Colonic mucosa (tissue), 4 donors: ENCODE measurements at regions not wholly inside any gene's neighbourhood (a gene's known extent, or its start where the extent isn't known, plus 50 kb on each side); places are given as distances from the start of the nearest gene placed in this dataset.
A peak's percentile ranks its signal among the peaks of the same experiment; 100 is the strongest.

Experiments
- DNase-seq: peaks from one replicate; pipeline ENCODE4 v3.0.0-alpha.2; 2020
- H3K27ac ChIP-seq: fragments of 200-600 bp; one replicate; pipeline ENCODE4 v1.8.0; 2021
- H3K27me3 ChIP-seq: fragments of 200-600 bp; one replicate; pipeline ENCODE4 v1.8.0; 2021
- H3K36me3 ChIP-seq: fragments of 200-600 bp; one replicate; pipeline ENCODE4 v1.8.0; 2021
- H3K4me1 ChIP-seq: fragments of 200-600 bp; one replicate; pipeline ENCODE4 v1.8.0; 2021; ENCODE audit warnings: mild to moderate bottlenecking
- H3K4me3 ChIP-seq: fragments of 200-600 bp; one replicate; pipeline ENCODE4 v1.8.0; 2021
- H3K9ac ChIP-seq, 2 donors: one replicate each; pipeline ENCODE4 v1.7.0; 2013; ENCODE audit warnings: control low read depth in 2 of 2, low read depth in 2 of 2, low read length in 2 of 2
- H3K9me3 ChIP-seq: fragments of 200-600 bp; one replicate; pipeline ENCODE4 v1.8.0; 2021
- intact Hi-C: fragments of 100-400 bp; cut with DNase I; formaldehyde crosslinking; loops from one replicate; pipeline ENCODE4 v1.14.1; 2022
- TF ChIP-seq, protein P1 (sequence below): fragments of 200-600 bp; IDR thresholded peaks from one replicate; pipeline ENCODE4 v1.8.0; 2022; ENCODE audit warnings: antibody characterized with exemption, mild to moderate bottlenecking
- donor health status: healthy.
- donor health status: DM: no; HTN: no; CAD: no.
- donor health status: DM: no; HTN: no; CAD: no.

DNA sequence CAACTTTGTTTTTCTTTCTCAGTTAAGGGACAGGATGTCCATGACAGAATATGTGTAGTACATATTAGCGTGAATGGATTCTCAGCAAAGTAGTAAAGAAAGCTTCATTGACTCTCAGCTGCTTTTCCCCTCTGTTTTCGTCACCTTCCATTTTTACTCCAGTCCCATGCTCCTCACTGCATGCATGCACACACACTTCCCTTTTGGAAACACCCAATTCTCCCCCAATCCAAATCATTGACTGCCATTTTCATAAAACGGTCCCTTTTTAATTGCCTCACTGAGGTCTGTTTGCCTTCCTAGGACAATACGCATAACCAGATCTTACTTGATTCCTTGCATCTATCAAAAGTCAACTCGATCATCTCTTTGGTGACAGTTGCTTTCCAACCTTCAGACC is 287.5 kb upstream of the PARD3B start:
- Histone ChIP-seq H3K9ac (no peak overlapping the region), H3K36me3 (no peaks in the 10 kb centered on the region), H3K9me3 (no peaks in the 10 kb centered on the region), H3K4me1 (no peaks in the 10 kb centered on the region), H3K27ac (no peak overlapping the region), H3K27me3 (no peaks in the 10 kb centered on the region), H3K4me3 (no peak overlapping the region)
- DNase-seq = no peak
- intact Hi-C loops = loop anchor here (5.0 kb wide), 1 partner anchor 435 kb away; no protein-coding TSS in a partner anchor
- TF ChIP-seq, protein P1, sequence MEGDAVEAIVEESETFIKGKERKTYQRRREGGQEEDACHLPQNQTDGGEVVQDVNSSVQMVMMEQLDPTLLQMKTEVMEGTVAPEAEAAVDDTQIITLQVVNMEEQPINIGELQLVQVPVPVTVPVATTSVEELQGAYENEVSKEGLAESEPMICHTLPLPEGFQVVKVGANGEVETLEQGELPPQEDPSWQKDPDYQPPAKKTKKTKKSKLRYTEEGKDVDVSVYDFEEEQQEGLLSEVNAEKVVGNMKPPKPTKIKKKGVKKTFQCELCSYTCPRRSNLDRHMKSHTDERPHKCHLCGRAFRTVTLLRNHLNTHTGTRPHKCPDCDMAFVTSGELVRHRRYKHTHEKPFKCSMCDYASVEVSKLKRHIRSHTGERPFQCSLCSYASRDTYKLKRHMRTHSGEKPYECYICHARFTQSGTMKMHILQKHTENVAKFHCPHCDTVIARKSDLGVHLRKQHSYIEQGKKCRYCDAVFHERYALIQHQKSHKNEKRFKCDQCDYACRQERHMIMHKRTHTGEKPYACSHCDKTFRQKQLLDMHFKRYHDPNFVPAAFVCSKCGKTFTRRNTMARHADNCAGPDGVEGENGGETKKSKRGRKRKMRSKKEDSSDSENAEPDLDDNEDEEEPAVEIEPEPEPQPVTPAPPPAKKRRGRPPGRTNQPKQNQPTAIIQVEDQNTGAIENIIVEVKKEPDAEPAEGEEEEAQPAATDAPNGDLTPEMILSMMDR = no peak

- no peak overlapping the region for H3K27ac ChIP-seq
- no peak for DNase-seq
- H3K4me1 ChIP-seq = no peaks in the 10 kb centered on the region
- no peaks in the 10 kb centered on the region for H3K9me3 ChIP-seq
- no peak overlapping the region for H3K9ac ChIP-seq
- H3K27me3 ChIP-seq = no peaks in the 10 kb centered on the region
- no peaks in the 10 kb centered on the region for H3K36me3 ChIP-seq
- intact Hi-C loops = loop anchor here (5.0 kb wide), 1 partner anchor 433 kb away; no protein-coding TSS in a partner anchor
- TF ChIP-seq, protein P1 = no peak
- no peak overlapping the region for H3K4me3 ChIP-seq
Observed at GRCh38 chr2:204258890-204259289, 286.4 kb upstream of the PARD3B start.

- intact Hi-C loops = loop anchor here (10.0 kb wide), 1 partner anchor 1414 kb away; no protein-coding TSS in a partner anchor
Observed at GRCh38 chr2:204260162-204260877, 285.0 kb upstream of the PARD3B start.

DNA sequence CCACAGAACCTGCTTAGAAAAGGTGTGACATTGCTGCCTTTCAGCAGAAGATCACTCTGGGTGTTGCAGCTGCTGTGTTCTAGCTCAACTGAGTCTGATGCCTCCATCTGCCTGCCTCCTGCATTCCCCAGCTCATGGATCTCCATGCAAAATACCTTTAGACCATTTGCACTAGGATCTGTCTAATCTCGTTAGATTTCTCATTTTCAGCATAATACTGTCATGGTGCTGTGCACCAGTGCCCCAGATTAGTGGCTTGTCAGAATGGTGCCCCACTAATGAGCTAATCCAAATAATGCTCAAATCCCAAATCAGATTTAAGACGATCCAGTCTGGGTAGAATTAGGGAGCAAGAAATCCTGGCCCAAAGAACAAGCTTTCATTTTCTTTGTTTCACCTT is 284.4 kb upstream of the PARD3B start:
- Histone ChIP-seq H3K36me3 (no peaks in the 10 kb centered on the region), H3K4me3 (no peak overlapping the region), H3K9ac (no peak overlapping the region), H3K27ac (no peak overlapping the region), H3K27me3 (no peaks in the 10 kb centered on the region), H3K9me3 (no peaks in the 10 kb centered on the region), H3K4me1 (no peaks in the 10 kb centered on the region)
- TF ChIP-seq, protein P1 = no peak
- no peak for DNase-seq
- intact Hi-C loops = loop anchor here (10.0 kb wide), 1 partner anchor 1414 kb away; no protein-coding TSS in a partner anchor

More at GRCh38 chr2:204260162-204260877, 285.0 kb upstream of the PARD3B start:
- Histone ChIP-seq H3K27ac (no peak overlapping the region), H3K4me3 (no peak overlapping the region), H3K9me3 (no peaks in the 10 kb centered on the region), H3K4me1 (no peaks in the 10 kb centered on the region), H3K36me3 (no peaks in the 10 kb centered on the region), H3K9ac (no peak overlapping the region), H3K27me3 (no peaks in the 10 kb centered on the region)
- TF ChIP-seq, protein P1 = peak; percentile 57
- peak; percentile 63 for DNase-seq

DNA sequence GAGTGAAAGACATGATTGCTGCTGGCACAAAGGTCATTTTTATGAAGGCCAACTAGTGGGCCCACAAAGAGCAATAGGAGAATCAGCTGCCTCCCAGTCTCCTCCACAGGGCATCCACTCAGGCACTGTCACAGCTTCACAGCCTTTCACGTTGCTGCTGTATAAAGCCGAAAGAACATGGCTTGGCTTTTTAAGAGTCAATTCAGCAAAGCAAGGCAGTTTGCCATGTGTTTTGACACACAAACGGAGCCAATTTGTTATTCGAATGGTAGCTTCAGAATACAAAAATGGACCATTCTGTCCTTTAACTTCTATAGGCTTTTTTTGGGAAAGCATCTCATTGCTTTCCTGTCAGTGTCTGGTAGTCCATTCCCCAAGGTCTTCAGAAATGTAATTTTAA is 283.4 kb upstream of the PARD3B start:
- H3K27me3 ChIP-seq = no peaks in the 10 kb centered on the region
- H3K4me1 ChIP-seq = no peaks in the 10 kb centered on the region
- intact Hi-C loops = loop anchor here (10.0 kb wide), 1 partner anchor 1413 kb away; no protein-coding TSS in a partner anchor
- TF ChIP-seq, protein P1 = no peak
- H3K36me3 ChIP-seq = no peaks in the 10 kb centered on the region
- H3K9me3 ChIP-seq = no peaks in the 10 kb centered on the region
- H3K27ac ChIP-seq = no peak overlapping the region
- no peak for DNase-seq
- no peak overlapping the region for H3K4me3 ChIP-seq
- H3K9ac ChIP-seq = no peak overlapping the region
